GM12878 (cell line): ENCODE measurements at regions not wholly inside any gene's neighbourhood (a gene's known extent, or its start where the extent isn't known, plus 50 kb on each side); places are given as distances from the start of the nearest gene placed in this dataset.

Experiments used
- ATAC-seq: fragments of 200-7000 bp; cut with Tn5 transposase; 3 replicates; pipeline ENCODE4 v1.9.1; 2020; ENCODE audit warnings: mild to moderate bottlenecking, moderate library complexity
- BruUV-seq: library from RNA; stranded (reverse); fragments of 400-500 nt; replicated peaks from 2 replicates; lab custom pipeline; 2021; lab: Mats Ljungman, UMichigan
- CTCF ChIA-PET: fragments of 300-600 bp; sonication (Branson Sonifier 250); formaldehyde crosslinking; extraction: SDS; loops from one replicate; lab custom pipeline; 2021; ENCODE audit warnings: inconsistent platforms; lab: Yijun Ruan, JAX
- POLR2A ChIA-PET: fragments of 350-600 bp; formaldehyde crosslinking; extraction: SDS; loops from one replicate; lab custom pipeline; 2021; ENCODE audit warnings: inconsistent platforms; lab: Charles Lee
- RAD21 ChIA-PET: fragments of 300-600 bp; sonication (Branson Sonifier 250); formaldehyde crosslinking; loops from one replicate; lab custom pipeline; 2023; ENCODE audit warnings: antibody characterized with exemption; ENCODE audit not compliant: unreplicated experiment; lab: Charles Lee
- SMC1A ChIA-PET: fragments of 300-600 bp; sonication (Branson Sonifier 250); formaldehyde crosslinking; loops from one replicate; lab custom pipeline; 2023; ENCODE audit not compliant: unreplicated experiment, uncharacterized antibody; lab: Charles Lee
- DNase-seq: peaks from one replicate; pipeline ENCODE4 v3.0.0-alpha.2; 2011; ENCODE audit warnings: low read depth, low spot score
- FAIRE-seq: peaks from 3 replicates; lab custom pipeline; 2011; peaks lifted over from hg19 to GRCh38; lab: Jason Lieb, UNC
- H2AFZ ChIP-seq: 2 replicates; pipeline ENCODE4 v1.6.0; 2011; ENCODE audit warnings: low read depth, low read length, control low read depth; ENCODE audit not compliant: control insufficient read depth
- H3K27ac ChIP-seq: 2 replicates; pipeline ENCODE4 v1.5.1; 2011; ENCODE audit warnings: control low read depth; ENCODE audit not compliant: control insufficient read depth, insufficient read depth
- H3K27me3 ChIP-seq, 2 experiments: replicated peaks in 1 of 2; 2 replicates each; pipeline versions ENCODE4 v1.6.0 to v1.6.1; 2011; ENCODE audit warnings: low read length in 1 of 2; ENCODE audit not compliant: control insufficient read depth in 2 of 2, insufficient read depth in 2 of 2
- H3K36me3 ChIP-seq, 2 experiments: 2 replicates each; pipeline ENCODE4 v1.5.1; 2011; ENCODE audit warnings: low read length in 1 of 2; ENCODE audit not compliant: control insufficient read depth in 2 of 2, insufficient read depth in 2 of 2
- H3K4me1 ChIP-seq: 2 replicates; pipeline ENCODE4 v1.6.1; 2011; ENCODE audit warnings: mild to moderate bottlenecking, low read length, moderate library complexity, mixed read lengths; ENCODE audit not compliant: control insufficient read depth, insufficient read depth
- H3K4me2 ChIP-seq: 2 replicates; pipeline ENCODE4 v1.6.0; 2011; ENCODE audit warnings: control low read depth; ENCODE audit not compliant: control insufficient read depth, insufficient read depth
- H3K4me3 ChIP-seq: fragments of 200-600 bp; sonication (generic); 2 replicates; pipeline ENCODE4 v1.5.1; 2016
- H3K79me2 ChIP-seq: 2 replicates; pipeline ENCODE4 v1.6.0; 2011; ENCODE audit warnings: low read length; ENCODE audit not compliant: control insufficient read depth, insufficient read depth
- H3K9ac ChIP-seq: 2 replicates; pipeline ENCODE4 v1.8.0; 2011; ENCODE audit warnings: low read length, control low read depth, mixed read lengths; ENCODE audit not compliant: control insufficient read depth, insufficient read depth
- H3K9me3 ChIP-seq: replicated peaks from 3 replicates; pipeline ENCODE4 v1.5.1; 2011; ENCODE audit warnings: mild to moderate bottlenecking, low read length; ENCODE audit not compliant: control insufficient read depth, insufficient read depth
- H4K20me1 ChIP-seq: 2 replicates; pipeline ENCODE4 v1.6.0; 2011; ENCODE audit not compliant: control insufficient read depth, insufficient read depth
- ASH2L ChIP-seq: fragments of 300-600, 200-600 bp; sonication (generic); IDR thresholded peaks from 2 replicates; pipeline ENCODE4 v1.6.1; 2017; ENCODE audit warnings: low read depth, mild to moderate bottlenecking, borderline replicate concordance
- BACH1 ChIP-seq: fragments of 450-650 bp; IDR thresholded peaks from 2 replicates; pipeline ENCODE4 v1.6.1; 2017; ENCODE audit warnings: mild to moderate bottlenecking, borderline replicate concordance
- BMI1 ChIP-seq: fragments of 450-650 bp; IDR thresholded peaks from 2 replicates; pipeline ENCODE4 v1.6.1; 2016; ENCODE audit warnings: mild to moderate bottlenecking, moderate library complexity, borderline replicate concordance
- CHD2 ChIP-seq: IDR thresholded peaks from 2 replicates; pipeline ENCODE4 v1.6.1; 2011; ENCODE audit warnings: low read depth, low read length, improper control_type of control experiment, borderline replicate concordance
- CREM ChIP-seq: IDR thresholded peaks from 2 replicates; pipeline ENCODE4 v1.6.1; 2014; ENCODE audit warnings: antibody characterized with exemption, low read depth
- E4F1 ChIP-seq: fragments of 450-650 bp; IDR thresholded peaks from 2 replicates; pipeline ENCODE4 v1.6.1; 2018; ENCODE audit warnings: borderline replicate concordance, mild to moderate bottlenecking; ENCODE audit not compliant: partially characterized antibody
- EED ChIP-seq: sonication (generic); IDR thresholded peaks from 2 replicates; pipeline ENCODE4 v1.6.1; 2016; ENCODE audit warnings: antibody characterized with exemption, low read depth
- HDAC6 ChIP-seq: fragments of 200-600 bp; sonication (generic); IDR thresholded peaks from one replicate; pipeline ENCODE4 v1.8.0; 2017; ENCODE audit warnings: antibody characterized with exemption; ENCODE audit not compliant: unreplicated experiment
- HDGF ChIP-seq: fragments of 450-650 bp; IDR thresholded peaks from 2 replicates; pipeline ENCODE4 v1.6.1; 2016; ENCODE audit warnings: antibody characterized with exemption
- MLLT1 ChIP-seq: fragments of 450-650 bp; IDR thresholded peaks from 2 replicates; pipeline ENCODE4 v1.6.1; 2016; ENCODE audit warnings: mild to moderate bottlenecking
- SMC3 ChIP-seq: IDR thresholded peaks from 2 replicates; pipeline ENCODE4 v1.6.1; 2011; ENCODE audit warnings: low read length, improper control_type of control experiment, borderline replicate concordance
- SREBF2 ChIP-seq: IDR thresholded peaks from 2 replicates; pipeline ENCODE4 v1.6.1; 2012; ENCODE audit warnings: mild to moderate bottlenecking, low read length
- TARDBP ChIP-seq: IDR thresholded peaks from 2 replicates; pipeline ENCODE4 v1.6.1; 2016; ENCODE audit warnings: borderline replicate concordance
- TBL1XR1 ChIP-seq: IDR thresholded peaks from 2 replicates; pipeline ENCODE4 v1.6.1; 2012; ENCODE audit warnings: low read depth, low read length, improper control_type of control experiment
- TCF7 ChIP-seq: IDR thresholded peaks from 2 replicates; pipeline ENCODE4 v1.6.1; 2014; ENCODE audit warnings: antibody characterized with exemption, borderline replicate concordance
- ZZZ3 ChIP-seq: IDR thresholded peaks from 2 replicates; pipeline ENCODE4 v1.6.1; 2011; ENCODE audit warnings: low read depth; ENCODE audit not compliant: control insufficient read depth, insufficient read length
- WGBS: methylation state at CpG from one replicate; pipeline ENCODE4 v1.1.6; 2016; ENCODE audit warnings: low lambda C conversion rate; ENCODE audit not compliant: insufficient replicate concordance, insufficient coverage; ENCODE audit errors: missing lambda C conversion rate; 5-methylcytosine and 5-hydroxymethylcytosine counted together
- in situ Hi-C: fragments of 300-500 bp; cut with MboI; formaldehyde crosslinking; loops from 9 replicates; pipeline ENCODE4 v1.14.3; 2018; ENCODE audit warnings: mixed read lengths
- intact Hi-C: fragments of 100-400 bp; cut with micrococcal nuclease; formaldehyde crosslinking; loops from one replicate; pipeline ENCODE4 v1.14.2; 2022; ENCODE audit not compliant: unreplicated experiment

GRCh38 chr6:120775698-120776097 is 558.6 kb downstream of the TBC1D32 start (continued):
- TF ChIP-seq BMI1 (no peak), CREM (no peak)

- FAIRE-seq = no peak
- no peak overlapping the region for H3K4me2 ChIP-seq
- no peaks in the 10 kb centered on the region for H3K4me1 ChIP-seq
- no peak overlapping the region for H2AFZ ChIP-seq
- BruUV-seq = no TSS peak
- no peak for DNase-seq
- ATAC-seq = no peak
- WGBS = 0% methylated on average over 1 of the region's 1 CpG
- TF ChIP-seq CHD2 (no peak), BMI1 (no peak), E4F1 (no peak), ASH2L (no peak), SREBF2 (no peak), HDAC6 (no peak), ZZZ3 (no peak), MLLT1 (no peak), EED (no peak), TBL1XR1 (no peak), TCF7 (no peak), HDGF (no peak), SMC3 (no peak), BACH1 (no peak), TARDBP (no peak)
- H3K27ac ChIP-seq = no peak overlapping the region
- H3K4me3 ChIP-seq = no peak overlapping the region
- ChIA-PET CTCF (no interaction called here), SMC1A (interaction anchor here (0.6 kb wide), 1 partner anchor 87 kb away, joined by 3 read pairs; no protein-coding TSS in a partner anchor), POLR2A (no interaction called here), RAD21 (no interaction called here)
- no peaks in the 10 kb centered on the region for H3K36me3 ChIP-seq
- H3K9me3 ChIP-seq = no peaks in the 10 kb centered on the region
- intact Hi-C loops = loop anchor here (10.0 kb wide), 1 partner anchor 531 kb away; no protein-coding TSS in a partner anchor
- no peak overlapping the region for H3K9ac ChIP-seq
- no peaks in the 10 kb centered on the region for H4K20me1 ChIP-seq
- no peaks in the 10 kb centered on the region for H3K27me3 ChIP-seq
- in situ Hi-C loops = no loop called here
- H3K79me2 ChIP-seq = no peaks in the 10 kb centered on the region
Observed at GRCh38 chr6:120774275-120774674, 560.0 kb downstream of the TBC1D32 start.
